ENCODE measurements at regions not wholly inside any gene's neighbourhood (a gene's known extent, or its start where the extent isn't known, plus 50 kb on each side); places are given as distances from the start of the nearest gene placed in this dataset.

DNA sequence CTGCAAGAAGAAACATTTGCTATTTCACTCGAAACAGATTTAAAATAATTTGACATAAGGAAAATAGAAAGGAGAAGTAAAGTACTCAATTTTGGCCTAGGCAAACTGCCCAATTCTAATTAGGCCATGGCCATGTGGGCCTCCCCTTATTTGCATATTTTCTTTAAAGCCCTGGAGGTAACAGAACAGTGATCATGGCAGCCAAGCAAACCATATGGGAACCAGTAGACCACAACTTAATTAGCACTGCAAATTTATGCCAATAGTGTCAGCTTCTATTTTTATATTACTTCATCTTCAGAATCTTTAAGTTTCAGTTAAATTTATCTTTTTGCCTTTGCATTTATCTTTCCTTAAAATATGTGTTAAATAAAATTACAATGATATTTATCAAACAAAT lies 63.3 kb upstream of the THSD7A start:
- no peak for DNase-seq

DNA sequence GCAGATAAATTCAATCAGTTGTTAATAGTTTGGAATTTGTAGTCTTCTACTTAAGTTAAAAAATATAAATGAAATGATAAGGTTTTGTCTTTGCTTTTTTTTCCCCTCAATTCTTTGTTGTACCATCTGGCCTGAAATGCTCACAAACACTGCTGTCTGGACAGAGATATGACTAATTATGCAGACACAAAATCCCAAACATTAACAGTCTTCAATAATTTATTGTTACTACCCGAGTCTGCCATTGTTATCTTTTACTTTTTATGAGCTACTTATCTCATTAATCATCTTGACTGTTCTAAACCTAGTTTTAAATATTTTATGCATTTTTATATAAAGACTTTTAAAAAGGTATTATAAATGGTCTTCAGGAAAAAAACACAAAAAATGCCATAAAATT lies 64.7 kb upstream of the THSD7A start:
- DNase-seq, result no peak

DNA sequence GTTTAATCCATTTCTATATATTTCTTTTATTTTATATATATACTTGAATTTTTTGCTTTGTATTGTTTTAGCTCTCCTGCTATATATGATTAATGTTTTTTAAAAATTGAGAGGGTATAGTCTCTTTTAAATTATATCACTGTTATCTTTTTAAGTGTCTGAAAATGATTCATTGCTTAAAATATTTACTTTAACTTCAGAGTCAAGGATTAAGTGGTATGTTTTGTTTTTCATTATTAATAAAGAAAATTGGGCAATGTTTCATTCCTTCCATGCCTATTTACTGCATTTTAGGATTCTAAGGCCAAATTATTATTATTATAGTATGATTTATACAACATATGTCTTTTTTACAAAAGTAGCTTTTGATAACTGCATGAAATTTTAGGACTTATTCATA lies 67.2 kb upstream of the THSD7A start:
- DNase-seq, result no peak

DNA sequence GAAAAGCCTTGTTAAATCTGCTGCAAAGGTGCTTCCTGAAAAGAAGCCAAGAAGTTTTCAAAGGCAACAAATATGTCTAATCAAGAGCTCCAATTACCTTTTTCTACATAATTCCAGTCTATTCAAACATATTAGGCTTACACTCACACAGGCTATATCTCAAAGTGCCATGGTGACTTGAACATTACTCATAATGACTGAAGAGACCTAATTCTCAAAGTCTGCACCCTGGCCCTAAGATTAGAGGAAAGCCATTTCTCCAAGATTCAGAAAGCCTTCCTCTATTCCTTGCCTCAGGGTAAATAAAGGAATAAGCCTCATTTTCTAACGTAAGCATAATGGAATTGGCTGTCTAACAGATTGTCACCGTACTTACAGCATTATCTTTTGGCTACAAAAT lies 78.3 kb upstream of the THSD7A start:
- DNase-seq, result no peak

DNA sequence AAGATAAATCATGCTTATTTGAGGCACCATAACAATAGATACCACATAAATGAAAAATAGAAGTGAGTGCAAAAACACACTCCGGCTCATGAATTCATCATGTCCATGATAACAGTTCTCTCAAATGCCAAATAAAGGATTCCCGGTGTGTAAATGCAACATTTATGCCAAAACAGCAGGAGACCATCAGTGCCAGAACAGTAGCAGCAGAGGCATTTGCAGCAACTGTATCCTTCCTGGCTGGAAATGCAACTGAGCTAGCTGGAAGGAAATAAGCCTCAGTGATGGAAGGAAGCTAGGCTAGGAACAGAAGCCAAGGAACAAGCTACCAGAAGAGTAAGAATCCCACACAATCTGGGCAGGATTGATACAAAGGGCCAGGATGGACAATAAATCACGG lies 79.9 kb upstream of the THSD7A start:
- no peak for DNase-seq

DNA sequence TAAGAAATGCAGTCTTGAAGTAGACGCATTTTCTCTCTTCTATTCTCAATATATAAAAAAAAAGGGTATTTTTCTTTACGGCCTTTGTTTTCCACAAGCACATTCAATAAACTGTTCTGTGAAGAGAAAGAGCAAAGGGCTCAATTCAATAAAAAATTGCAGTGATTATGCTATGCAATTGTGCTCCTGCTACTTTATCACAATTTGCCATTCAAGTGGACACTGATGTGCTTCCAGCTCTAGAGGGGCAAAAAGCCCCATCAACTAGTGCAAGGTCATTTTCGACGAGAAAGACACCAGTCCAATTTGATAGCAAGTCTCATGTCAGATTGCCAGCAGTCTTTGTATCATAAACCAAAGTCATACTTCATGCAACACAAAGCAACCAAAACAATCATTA lies 82.6 kb upstream of the THSD7A start:
- no peak for DNase-seq

DNA sequence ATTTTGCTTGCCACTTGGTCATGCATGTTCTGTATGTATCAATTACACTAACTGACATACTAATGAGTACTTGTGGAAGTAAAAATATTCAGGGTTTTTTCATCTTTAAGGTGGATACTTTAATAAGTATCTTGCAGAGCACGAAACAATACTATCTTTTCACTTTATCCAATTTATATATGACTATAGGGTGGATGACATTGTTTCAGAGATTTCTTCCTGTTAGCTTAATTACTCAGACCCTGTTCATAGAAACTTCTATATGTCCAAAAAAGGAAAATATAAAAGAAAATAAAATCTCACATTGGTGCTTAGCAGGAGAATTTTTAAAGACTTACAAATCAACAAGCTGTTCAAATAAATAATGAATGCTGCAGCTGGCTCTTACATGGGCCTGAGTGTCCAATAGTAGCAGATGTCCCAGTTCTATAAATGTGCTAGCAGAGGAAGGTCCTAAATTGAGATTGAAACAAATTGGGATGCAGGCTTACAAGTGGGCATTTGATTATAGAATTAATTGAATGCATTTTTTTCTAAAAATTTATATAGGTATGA lies 91.5 kb upstream of the THSD7A start:
- no peak for DNase-seq

DNA sequence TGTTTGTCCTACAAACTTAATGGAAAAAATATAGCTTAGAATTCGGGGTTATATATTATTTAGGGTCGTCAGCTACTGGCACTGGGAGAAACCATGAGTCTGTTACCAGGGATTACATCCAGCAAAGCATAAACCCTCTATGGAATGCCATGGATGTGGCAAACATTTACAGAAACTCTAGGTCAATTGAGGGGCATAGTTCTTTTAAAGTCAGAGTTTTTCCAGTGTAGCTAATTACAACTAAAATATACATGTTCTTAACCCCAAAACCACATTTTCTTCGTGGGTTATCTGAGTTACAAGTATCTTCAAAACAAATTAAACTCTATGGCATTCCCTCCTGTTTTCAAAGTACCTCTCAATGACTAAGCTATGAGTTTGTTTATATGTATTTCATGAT lies 99.3 kb upstream of the THSD7A start:
- no peak for DNase-seq

DNA sequence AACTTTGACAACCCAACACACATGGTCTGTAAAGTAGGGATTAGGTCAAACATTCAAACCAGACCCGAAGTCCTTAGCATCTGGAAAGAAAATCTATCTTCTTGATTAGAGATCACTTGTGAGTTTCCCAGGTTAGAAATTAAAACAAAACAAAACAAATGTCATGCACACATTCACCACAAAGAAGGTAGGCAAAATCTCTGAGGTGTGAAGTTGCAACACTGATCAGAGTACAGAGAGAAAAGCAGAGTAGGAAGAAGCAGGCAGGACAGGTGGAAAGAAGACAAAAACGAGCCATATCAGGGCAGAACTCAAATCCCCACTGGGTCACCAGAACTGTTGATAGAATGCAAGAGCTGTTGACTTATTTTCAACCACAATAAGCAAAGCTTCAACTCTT lies 102.8 kb upstream of the THSD7A start:
- no peak for DNase-seq

DNA sequence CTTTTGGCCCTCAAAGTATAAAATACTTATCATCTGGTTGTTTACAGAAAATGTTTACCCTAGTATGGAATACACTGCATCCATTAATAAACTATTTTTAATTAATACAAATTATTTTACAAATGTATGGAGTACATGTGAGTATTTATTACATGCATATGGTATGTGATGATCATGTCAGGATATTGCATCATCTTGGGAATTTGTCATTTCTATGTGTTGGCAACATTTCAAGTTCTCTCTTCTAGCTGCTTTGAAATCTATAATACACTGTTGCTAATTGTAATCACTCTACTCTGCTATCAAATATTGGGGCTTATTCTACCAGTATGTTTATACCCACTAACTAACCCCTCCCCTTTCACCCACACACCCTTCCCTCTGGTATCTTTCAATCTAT lies 103.9 kb upstream of the THSD7A start:
- no peak for DNase-seq

DNA sequence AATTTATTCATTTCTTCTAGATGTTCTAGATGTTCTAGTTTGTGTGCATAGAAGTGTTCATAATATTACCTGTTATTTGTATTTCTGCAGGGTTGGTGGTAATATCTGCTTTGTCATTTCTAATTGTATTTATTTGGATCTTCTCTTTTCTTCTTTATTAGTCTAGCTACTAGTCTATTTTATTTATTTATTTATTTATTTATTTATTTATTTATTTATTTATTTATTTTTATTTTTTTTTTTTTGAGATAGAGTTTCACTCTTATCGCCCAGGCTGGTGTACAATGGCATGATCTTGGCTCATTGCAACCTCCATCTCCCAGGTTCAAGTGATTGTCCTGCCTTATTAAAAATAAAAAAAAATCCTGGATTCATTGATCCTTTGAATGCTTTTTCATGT lies 114.8 kb upstream of the THSD7A start:
- no peak for DNase-seq

DNA sequence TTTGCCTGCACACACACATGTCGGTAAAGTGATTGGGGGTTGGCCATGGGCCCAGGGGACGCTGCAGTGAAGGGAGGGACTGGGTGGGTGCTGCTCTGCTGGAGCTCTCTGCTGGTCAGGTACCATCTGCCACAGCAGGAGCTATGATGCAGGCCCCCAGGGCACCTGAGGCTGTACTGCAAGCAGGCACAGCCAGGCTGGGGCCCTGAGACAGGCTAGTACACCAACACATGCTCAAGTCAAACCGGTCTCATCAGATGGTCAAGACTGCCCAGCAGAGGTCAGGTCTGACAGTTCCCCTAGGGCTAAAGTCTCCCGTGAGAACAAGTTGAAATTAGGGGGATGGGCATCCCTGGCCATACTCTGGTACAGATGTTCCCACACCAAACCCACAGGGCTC lies 118.3 kb upstream of the THSD7A start:
- DNase-seq, result no peak

DNA sequence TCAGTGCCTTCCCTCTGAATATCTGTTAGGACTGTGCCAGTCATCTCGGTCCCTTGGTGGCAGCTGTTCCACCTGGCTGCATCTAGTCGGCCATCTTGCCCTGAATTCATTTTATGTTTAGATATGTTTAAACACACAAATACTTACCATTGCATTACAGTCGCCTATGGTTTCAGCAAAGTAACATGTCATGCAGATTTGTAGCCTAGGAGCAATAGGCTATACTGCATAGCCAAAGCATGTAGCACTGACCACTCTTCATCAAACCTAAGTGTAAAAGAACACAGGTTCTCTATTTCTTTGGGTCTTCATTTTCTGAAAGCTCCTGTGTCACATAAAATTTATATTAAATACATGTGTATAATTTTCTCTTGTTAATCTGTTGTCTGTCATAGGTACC lies 118.9 kb upstream of the THSD7A start:
- DNase-seq, result no peak

DNA sequence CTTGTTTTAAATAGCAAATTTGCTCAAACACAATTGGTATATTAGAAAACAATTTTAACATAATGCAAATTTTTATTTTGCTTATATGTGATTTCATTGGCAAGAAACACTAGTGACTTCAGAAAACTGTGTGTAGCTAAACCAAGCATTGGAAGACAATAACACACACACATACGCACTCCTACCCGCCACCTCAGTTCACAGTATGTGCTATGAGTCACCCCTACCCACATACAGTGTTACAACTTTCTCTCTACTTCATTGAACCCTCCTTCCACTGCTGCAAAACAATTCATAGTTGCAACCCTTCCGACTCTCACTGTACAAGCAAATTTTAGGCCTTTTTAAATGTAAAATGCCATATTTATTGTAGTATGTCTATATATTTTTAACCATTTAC lies 119.9 kb upstream of the THSD7A start:
- DNase-seq, result no peak

DNA sequence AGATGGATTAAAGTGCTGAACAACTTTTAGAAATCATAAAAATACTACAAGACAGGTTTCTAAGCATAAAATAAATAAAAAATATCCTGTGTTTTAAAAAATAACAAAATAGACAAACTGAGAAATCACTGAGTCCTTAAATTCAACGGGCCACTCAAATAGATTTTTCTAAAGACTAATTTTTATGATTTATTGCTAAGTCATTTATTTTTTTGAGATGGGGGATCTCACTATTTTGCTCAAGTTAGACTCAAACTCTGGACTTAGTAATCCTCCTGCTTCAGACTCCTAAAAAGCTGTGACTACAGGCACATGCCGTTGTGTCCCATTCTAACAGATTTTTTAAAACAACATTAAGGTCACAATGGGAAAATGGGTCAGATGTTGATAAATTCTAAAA lies 121.0 kb upstream of the THSD7A start:
- no peak for DNase-seq

DNA sequence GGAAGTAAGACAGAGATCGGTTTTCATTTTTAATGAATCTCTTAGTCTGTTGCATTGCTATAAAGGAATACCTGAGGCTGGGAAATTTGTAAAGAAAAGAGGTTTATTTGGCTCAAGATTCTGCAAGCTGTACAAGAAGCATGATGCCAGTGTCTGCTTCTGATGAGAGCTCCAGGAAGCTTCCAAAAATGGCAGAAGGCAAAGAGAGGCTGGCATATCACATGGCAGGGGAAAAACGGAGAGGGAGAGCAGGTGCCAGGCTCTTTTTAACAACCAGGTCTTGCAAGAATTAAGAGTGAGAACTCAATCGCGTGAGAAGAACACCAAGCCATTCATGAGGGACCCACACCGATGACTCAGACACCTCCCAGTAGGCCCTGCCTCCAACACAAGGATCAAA lies 125.0 kb upstream of the THSD7A start:
- no peak for DNase-seq

DNA sequence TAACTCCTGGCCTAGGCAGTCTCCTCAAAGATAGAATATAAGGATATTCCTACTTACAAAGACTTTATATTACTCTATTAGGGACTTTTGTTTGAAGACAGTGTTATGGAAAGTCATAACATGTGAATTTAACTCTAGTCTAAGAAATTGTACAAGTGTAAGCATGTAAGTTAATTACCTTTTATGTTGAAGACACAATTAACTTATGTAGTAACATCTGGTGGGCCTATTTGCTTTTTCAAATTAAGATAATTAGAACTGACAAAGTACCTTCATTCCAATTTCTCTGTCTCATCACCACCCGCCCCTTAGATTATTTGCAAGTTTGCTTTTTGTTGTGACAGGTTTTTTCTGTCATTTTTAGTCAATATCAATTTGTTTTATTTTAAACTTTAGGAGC lies 126.0 kb upstream of the THSD7A start:
- no peak for DNase-seq

DNA sequence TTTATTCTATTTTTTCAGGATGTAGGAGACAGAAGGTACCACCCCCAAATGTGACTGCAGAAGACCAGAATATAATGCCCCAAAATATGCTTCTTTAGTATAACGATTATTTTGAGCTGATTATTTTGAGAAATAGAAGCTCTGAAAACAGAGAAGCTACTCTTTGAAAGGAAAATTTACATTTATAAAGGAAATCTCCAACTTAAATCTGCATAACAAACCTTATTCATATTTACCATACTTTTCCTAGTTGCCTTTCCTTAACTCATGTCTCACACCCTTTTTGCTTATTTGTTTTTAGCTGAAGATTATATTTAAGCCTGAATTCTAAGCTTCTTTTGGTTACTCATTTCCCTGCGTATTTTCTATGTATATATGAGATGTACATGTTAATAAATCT lies 127.1 kb upstream of the THSD7A start:
- DNase-seq, result no peak

DNA sequence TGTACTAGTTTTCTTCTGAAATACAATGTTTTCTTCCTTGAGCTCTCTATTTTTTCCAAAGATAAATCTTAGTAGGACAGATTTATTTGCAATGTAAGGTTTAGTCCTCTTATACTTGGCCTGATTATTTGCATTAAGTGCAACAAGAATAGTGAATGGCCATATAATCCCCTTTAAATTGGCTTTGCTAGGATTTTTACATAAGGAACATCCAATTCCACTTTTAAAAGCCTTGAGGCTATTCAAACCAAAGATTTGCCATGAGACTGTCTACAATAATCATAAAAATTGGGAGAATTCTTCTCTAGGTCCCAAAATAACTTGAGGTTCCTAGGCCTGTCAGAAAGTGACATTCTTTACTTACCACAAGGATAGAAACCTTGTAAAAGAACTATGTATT lies 128.6 kb upstream of the THSD7A start:
- DNase-seq, result no peak

DNA sequence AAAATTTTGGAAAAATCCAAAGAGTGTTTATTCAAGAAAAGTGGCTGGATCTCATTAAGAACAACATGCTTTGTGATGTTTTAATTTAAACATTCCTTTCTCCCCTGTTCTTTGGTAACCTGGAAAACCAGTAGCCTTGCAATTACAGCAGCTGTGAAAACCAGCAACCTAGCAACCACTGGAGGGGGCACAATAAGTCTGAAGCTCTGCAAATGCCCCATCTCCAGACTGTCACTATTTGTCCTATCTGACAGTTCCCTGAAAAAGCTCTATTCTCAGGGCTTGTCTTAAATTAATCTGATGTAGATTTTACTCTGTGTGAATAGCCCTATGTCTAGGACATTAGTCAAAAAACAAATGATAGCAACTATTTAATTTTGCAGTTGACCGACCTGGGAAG lies 137.6 kb upstream of the THSD7A start:
- no peak for DNase-seq

DNA sequence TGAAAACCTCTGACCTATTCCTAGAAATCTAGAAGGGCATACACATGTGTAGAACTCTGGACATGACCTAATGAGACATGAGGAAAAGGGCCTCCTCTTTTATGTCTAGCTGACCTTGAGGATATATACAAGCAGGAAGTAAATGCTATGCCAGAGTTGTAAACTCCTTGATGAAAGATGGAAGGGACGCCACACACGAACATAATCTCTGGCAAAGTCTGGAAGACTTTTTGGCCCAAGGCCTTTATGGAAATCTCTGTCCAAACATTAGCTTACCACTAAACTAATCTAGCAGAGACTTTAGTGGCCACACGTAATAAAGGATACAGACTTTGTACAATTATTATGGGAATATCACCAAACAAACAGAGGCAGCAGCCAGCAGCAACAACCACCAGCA lies 138.1 kb upstream of the THSD7A start:
- DNase-seq, result no peak

DNA sequence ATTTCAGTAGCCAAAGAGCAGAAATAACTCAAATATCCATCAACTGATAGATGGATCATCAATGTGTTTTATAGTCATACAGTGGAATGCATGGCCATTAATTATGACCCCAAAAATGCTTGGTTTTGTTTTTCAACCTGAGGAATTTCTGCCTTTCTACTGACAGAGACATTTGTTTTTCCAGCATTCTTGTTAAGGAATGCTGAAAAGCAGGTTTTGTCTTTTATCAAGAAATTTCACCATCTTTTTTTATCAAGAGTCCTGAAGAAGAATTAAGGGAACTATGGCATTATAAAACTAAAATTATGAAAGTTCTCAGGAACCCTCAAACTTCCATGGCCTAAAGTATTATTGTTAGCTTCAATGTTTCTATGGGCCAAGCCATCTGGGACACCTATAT lies 153.4 kb upstream of the THSD7A start:
- no peak for DNase-seq

DNA sequence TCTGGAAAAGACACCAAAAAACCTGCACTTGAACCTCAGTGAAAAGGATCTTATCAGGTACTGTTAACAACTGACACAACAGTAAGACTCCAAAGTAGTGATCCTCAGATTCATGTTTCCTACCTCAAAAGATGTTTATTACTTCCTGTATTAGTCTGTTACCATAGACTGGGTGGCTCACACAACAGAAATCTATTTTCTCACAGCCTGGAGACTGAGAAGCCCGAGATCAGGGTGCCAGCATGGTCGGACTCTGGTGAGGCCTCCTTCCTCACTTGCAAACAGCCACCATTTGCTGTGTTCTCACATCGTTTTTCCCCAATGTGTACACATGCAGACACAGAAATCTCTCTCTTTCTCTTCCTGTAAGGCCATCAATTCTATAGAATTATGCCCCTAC lies 154.0 kb upstream of the THSD7A start:
- DNase-seq, result no peak

DNA sequence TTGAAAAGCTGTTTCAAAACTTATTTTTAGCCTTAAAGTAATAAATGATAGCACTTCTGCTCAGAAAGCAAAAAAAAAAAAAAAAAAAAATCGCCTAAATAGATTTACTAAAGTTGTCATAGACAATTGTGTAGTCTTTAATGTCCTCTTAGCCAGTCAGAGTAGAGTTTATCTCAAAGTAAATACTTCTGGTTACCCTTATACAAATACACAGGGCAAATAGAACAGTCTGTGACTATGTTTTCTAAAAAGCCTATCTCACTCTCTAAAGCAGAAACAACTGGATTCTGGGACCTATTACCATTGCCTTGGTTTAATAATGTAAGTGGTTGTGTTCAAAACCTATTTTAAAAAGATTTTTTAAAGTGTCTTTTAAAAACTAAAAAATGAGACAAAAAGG lies 156.2 kb upstream of the THSD7A start:
- DNase-seq, result no peak

DNA sequence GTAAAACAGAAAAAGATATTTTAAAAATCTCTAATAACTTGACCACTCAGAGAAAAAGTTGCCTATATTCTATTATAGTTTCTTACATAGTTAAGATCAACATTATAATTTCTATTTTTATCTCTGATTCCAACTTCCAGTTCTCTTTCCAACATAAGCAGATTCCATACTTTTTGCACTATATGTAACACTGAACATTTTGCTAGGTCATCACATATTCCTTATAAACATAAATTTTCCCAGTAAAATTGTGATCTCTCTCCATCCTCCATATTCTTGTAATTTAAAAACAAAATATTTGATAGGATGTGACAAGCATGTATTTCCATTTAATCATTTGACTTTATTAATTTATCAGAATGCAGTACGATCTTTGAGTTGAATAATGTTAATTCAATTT lies 170.4 kb upstream of the THSD7A start:
- no peak for DNase-seq

DNA sequence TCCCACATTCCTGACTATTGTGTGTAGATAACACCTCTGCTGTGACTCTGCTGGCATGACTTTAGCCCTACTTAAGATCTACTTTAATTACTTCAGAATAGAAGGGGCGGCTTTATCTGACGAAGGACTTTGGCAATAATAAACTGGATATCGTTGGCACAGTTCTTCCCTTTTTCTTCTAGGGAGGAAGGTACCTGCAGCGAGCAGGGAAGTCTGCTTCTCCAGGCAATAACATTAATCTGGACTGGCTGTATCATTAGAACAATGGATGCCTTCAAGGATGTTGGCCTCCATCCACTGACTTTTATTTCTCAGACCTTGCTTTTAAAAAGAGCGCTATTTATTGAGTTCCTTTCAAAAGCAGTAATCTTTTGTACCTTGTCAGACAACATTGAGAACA lies 172.6 kb upstream of the THSD7A start:
- no peak for DNase-seq

Measured in AML-193 (cell line).